Breast epithelium (tissue), 4 donors: ENCODE measurements at regions not wholly inside any gene's neighbourhood (a gene's known extent, or its start where the extent isn't known, plus 50 kb on each side); places are given as distances from the start of the nearest gene placed in this dataset.
"Not testable (repeated sequence)": the region's sequence is repeated elsewhere in the genome, so short reads cannot be mapped to it uniquely, and the experiment has no call there.

Experiments
- DNase-seq, 2 donors: peaks; one replicate each; pipeline ENCODE4 v3.0.0-alpha.2; 2019; ENCODE audit warnings: low spot score in 2 of 2
- H3K27ac ChIP-seq, 2 donors: fragments of 200-600 bp; sonication (generic) in 1 of 2; one replicate each; pipeline ENCODE4 v1.5.1; 2016 to 2019; ENCODE audit warnings: mild to moderate bottlenecking in 1 of 2
- H3K27me3 ChIP-seq, 2 donors: fragments of 200-600 bp; sonication (generic) in 1 of 2; one replicate each; pipeline versions ENCODE4 v1.5.1 to v1.6.0; 2017 to 2019; ENCODE audit warnings: control low read depth in 1 of 2, mild to moderate bottlenecking in 1 of 2
- H3K36me3 ChIP-seq: fragments of 200-600 bp; one replicate; pipeline ENCODE4 v1.5.1; 2019
- H3K4me1 ChIP-seq, 2 donors: fragments of 200-600 bp; sonication (generic); one replicate each; pipeline ENCODE4 v1.5.1; 2016 to 2019; ENCODE audit warnings: control low read depth in 1 of 2
- H3K4me3 ChIP-seq, 3 donors: fragments of 200-600 bp; sonication (generic); 1 replicate in 2 of 3; 2 replicates in 1 of 3; pipeline ENCODE4 v1.5.1; 2016 to 2019; ENCODE audit warnings: mild to moderate bottlenecking in 3 of 3, moderate library complexity in 2 of 3
- H3K9me3 ChIP-seq, 2 donors: fragments of 200-600 bp; sonication (generic) in 1 of 2; one replicate each; pipeline ENCODE4 v1.5.1; 2016 to 2019; ENCODE audit warnings: control low read depth in 1 of 2
- CTCF ChIP-seq, 3 donors: fragments of 450-650 bp; IDR thresholded peaks; one replicate each; pipeline ENCODE4 v1.5.1; 2016 to 2017; ENCODE audit warnings: antibody characterized with exemption in 3 of 3, mild to moderate bottlenecking in 3 of 3, moderate library complexity in 3 of 3
- POLR2A ChIP-seq: fragments of 450-650 bp; IDR thresholded peaks from one replicate; pipeline ENCODE4 v1.6.1; 2016; ENCODE audit warnings: antibody characterized with exemption, mild to moderate bottlenecking, moderate library complexity
- POLR2AphosphoS5 ChIP-seq, 3 donors: sonication (generic); formaldehyde crosslinking; IDR thresholded peaks; one replicate each; pipeline ENCODE4 v1.6.1; 2017; ENCODE audit warnings: antibody characterized with exemption in 3 of 3
- intact Hi-C: fragments of 100-400 bp; cut with DNase I; formaldehyde crosslinking; loops from one replicate; pipeline ENCODE4 v1.15.1; 2023; ENCODE audit warnings: low total_unique reads

GRCh38 chr14:38608244-38608643 is 352.4 kb upstream of the CLEC14A start:
- intact Hi-C loops, result no loop called here
- H3K4me3 ChIP-seq, result no peak overlapping the region
- no peaks in the 10 kb centered on the region for H3K27me3 ChIP-seq
- no peaks in the 10 kb centered on the region for H3K36me3 ChIP-seq
- H3K4me1 ChIP-seq, result no peaks in the 10 kb centered on the region
- TF ChIP-seq POLR2AphosphoS5 (IDR thresholded peaks at IDR 0.05) (no peak), CTCF (IDR thresholded peaks at IDR 0.05) (no peak), POLR2A (no peak)
- peaks cover 0 to 6% of the 10 kb centered on the region in 2 donors for H3K9me3 ChIP-seq
- no peak for DNase-seq
- H3K27ac ChIP-seq, result no peak overlapping the region

- H3K27ac ChIP-seq, result no peak overlapping the region
- no peaks in the 10 kb centered on the region for H3K4me1 ChIP-seq
- no peak for DNase-seq
- peaks cover 0 to 6% of the 10 kb centered on the region in 2 donors for H3K9me3 ChIP-seq
- TF ChIP-seq POLR2AphosphoS5 (IDR thresholded peaks at IDR 0.05) (no peak), POLR2A (no peak), CTCF (IDR thresholded peaks at IDR 0.05) (no peak)
- H3K36me3 ChIP-seq, result no peaks in the 10 kb centered on the region
- H3K4me3 ChIP-seq, result no peak overlapping the region
- intact Hi-C loops, result no loop called here
- no peaks in the 10 kb centered on the region for H3K27me3 ChIP-seq
Observed at GRCh38 chr14:38605193-38606114, 349.6 kb upstream of the CLEC14A start.

- DNase-seq, H3K27me3 ChIP-seq, H3K9me3 ChIP-seq, H3K27ac ChIP-seq, H3K4me1 ChIP-seq, H3K4me3 ChIP-seq, intact Hi-C loops, H3K36me3 ChIP-seq: not testable (repeated sequence)
Observed at GRCh38 chr14:38600572-38600971, 344.7 kb upstream of the CLEC14A start.

- TF ChIP-seq POLR2A (no peak), CTCF (IDR thresholded peaks at IDR 0.05) (no peak), POLR2AphosphoS5 (IDR thresholded peaks at IDR 0.05) (no peak)
Observed at GRCh38 chr14:38593476-38593875, 337.6 kb upstream of the CLEC14A start.

GRCh38 chr14:38592764-38593442 is 337.0 kb upstream of the CLEC14A start:
- Histone ChIP-seq H3K4me1 (no peaks in the 10 kb centered on the region), H3K36me3 (no peaks in the 10 kb centered on the region), H3K27ac (no peak overlapping the region), H3K4me3 (no peak overlapping the region), H3K9me3 (peaks cover 0 to 4% of the 10 kb centered on the region in 2 donors), H3K27me3 (no peaks in the 10 kb centered on the region)
- intact Hi-C loops, result no loop called here
- no peak for DNase-seq
- no peak for TF ChIP-seq POLR2AphosphoS5 (IDR thresholded peaks at IDR 0.05)
- no peak for TF ChIP-seq CTCF (IDR thresholded peaks at IDR 0.05)
- no peak for TF ChIP-seq POLR2A

More at GRCh38 chr14:38593476-38593875, 337.6 kb upstream of the CLEC14A start:
- no peaks in the 10 kb centered on the region for H3K27me3 ChIP-seq
- no peak for DNase-seq
- no peaks in the 10 kb centered on the region for H3K36me3 ChIP-seq
- intact Hi-C loops, result no loop called here
- H3K4me1 ChIP-seq, result no peaks in the 10 kb centered on the region
- H3K9me3 ChIP-seq, result peaks cover 0 to 4% of the 10 kb centered on the region in 2 donors
- H3K27ac ChIP-seq, result no peak overlapping the region
- H3K4me3 ChIP-seq, result no peak overlapping the region
